GM12872 (cell line): ENCODE measurements at regions not wholly inside any gene's neighbourhood (a gene's known extent, or its start where the extent isn't known, plus 50 kb on each side); places are given as distances from the start of the nearest gene placed in this dataset.

ENCODE experiments used
- TF ChIP-seq, protein P1 (sequence below): IDR thresholded peaks from 3 replicates; pipeline ENCODE4 v1.5.1; 2011; ENCODE audit warnings: low read depth, mild to moderate bottlenecking, low read length, moderate library complexity; ENCODE audit not compliant: insufficient read depth

DNA sequence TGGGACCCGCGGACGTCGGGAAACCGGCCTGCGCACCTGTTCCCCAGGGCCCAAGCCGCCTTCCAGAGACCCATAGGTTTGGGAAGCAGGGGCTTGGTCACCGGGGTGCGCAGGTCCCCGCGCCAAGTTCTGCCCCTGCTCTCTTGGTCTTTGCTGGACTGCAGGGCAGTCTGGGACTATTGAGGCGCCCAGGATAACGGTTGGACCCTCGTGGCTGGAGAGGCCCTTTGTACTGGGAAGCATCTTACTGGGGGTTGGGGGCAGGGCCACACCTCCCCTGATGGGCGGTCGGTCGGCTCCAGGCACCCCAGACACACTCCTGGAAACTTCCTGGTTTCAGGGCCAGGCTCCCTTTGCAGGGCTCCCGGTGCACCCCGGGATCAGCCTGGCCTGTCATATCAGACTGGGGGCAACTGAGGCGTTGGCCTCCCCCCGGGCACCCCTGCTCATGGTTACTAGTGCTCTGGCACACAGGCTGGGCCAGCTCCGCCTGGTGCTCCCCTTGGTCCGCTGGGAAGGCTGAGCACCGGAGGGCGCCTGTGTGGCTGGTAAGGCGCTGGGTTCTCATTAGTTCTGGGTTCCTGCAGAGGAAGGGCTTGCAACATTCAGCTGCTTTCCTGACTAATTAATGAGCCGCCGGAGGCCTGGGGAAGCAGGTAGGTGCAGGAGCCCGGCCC is 1250.5 kb downstream of the BRD1 start:
- TF ChIP-seq, protein P1, sequence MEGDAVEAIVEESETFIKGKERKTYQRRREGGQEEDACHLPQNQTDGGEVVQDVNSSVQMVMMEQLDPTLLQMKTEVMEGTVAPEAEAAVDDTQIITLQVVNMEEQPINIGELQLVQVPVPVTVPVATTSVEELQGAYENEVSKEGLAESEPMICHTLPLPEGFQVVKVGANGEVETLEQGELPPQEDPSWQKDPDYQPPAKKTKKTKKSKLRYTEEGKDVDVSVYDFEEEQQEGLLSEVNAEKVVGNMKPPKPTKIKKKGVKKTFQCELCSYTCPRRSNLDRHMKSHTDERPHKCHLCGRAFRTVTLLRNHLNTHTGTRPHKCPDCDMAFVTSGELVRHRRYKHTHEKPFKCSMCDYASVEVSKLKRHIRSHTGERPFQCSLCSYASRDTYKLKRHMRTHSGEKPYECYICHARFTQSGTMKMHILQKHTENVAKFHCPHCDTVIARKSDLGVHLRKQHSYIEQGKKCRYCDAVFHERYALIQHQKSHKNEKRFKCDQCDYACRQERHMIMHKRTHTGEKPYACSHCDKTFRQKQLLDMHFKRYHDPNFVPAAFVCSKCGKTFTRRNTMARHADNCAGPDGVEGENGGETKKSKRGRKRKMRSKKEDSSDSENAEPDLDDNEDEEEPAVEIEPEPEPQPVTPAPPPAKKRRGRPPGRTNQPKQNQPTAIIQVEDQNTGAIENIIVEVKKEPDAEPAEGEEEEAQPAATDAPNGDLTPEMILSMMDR = no peak

DNA sequence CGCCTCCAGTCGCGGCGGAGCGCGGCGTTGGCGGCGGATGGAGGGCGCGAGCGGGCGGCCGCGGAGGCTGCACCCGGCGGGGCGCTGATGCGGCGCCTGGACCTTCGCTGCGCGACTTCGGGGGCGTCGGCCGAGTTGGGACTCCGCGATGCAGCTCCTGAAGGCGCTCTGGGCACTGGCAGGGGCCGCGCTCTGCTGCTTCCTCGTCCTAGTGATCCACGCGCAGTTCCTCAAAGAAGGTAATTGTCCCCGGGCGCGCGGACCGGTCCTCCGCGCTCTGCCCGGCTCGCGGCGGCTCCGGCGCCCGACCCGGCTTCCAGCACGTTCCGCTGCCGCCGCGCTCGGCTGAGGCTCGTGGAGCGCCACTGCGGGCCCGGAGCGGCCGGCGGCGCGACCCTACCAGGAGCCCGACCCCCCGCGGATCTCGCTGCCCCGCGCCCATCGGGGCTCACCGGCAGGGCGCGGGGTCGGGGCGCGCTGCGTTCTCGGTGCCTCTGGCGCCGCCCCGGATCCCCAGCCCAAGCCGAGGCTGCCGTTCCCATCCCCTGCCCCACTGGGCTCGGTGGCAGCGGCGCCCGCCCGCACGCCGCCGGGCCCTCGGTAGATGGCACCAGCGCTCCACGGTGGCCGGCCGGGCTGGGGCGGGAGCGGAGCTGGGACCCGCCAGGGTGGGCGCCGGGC is 1251.2 kb downstream of the BRD1 start:
- TF ChIP-seq, protein P1 = no peak

DNA sequence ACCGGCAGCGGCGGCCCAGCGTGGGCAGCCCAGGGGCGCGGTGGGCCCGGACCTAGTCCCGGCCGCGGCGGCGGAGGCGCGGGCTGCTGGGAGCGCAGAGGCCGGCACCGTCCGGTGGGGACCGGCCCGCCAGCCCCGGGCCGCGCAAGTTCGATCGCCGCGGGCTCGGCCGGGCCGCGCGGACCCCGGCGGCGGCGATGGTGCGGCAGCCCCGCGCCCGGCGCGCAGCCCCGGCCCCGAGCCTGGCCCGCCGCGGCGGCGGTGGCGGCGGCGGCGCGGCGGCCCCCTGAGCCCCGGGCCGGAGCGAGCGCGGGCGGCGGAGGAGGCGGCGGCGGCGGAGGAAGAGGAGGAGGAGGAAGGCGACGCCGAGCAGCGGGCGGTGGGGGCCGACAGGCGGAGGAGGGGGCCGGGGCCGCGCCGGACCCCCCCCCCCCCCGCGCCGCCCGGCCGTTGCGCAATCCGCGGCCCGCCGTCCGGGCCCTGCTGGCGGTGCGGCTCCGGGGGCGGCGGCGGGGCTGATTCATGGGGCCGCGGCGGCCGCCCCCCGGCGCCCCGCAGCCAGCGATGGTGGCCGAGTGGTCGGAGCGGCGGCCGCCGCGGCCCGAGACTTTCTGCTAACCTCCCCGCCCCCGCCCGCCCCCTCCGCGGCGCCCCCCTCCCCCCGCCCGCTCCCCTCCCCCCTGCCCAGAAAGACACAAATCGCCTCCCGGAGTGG is 1251.9 kb downstream of the BRD1 start:
- TF ChIP-seq, protein P1 = no peak

- TF ChIP-seq, protein P1 = no peak
Observed at GRCh38 chr22:48574776-48575617, 1252.7 kb downstream of the BRD1 start.

GRCh38 chr22:48573766-48574165 is 1253.9 kb downstream of the BRD1 start:
- TF ChIP-seq, protein P1 = no peak

- TF ChIP-seq, protein P1 = no peak
Observed at GRCh38 chr22:48572951-48573350, 1254.7 kb downstream of the BRD1 start.

DNA sequence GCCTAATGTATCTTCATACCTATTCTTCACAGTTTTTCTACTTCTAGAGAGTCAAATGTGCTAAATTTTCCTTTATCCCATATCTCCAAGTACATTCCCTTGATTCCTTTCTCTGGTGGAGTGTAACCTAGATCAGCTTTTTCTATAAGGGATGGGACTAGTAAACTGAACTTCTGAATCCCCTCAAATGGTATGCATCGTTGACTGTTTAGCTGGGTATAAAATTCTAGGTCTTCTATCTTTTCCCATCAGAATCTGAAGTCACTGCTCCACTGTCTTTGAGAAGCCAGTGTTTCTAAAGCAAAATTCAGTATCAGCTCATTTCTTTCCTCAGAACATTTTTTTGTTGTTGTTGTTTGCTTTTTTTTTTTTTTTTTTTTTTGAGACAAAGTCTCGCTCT is 1256.8 kb downstream of the BRD1 start:
- TF ChIP-seq, protein P1 = no peak
